Left renal cortex interstitium (tissue), 4 donors: ENCODE measurements at regions not wholly inside any gene's neighbourhood (a gene's known extent, or its start where the extent isn't known, plus 50 kb on each side); places are given as distances from the start of the nearest gene placed in this dataset.
A peak's percentile ranks its signal among the peaks of the same experiment; 100 is the strongest.
"Not testable (repeated sequence)": the region's sequence is repeated elsewhere in the genome, so short reads cannot be mapped to it uniquely, and the experiment has no call there.

Source experiments
- DNase-seq, 4 donors: peaks; one replicate each; pipeline ENCODE4 v3.0.0-alpha.2; 2013; ENCODE audit warnings: low read depth in 4 of 4, low spot score in 2 of 4, missing footprints in 1 of 4

DNA sequence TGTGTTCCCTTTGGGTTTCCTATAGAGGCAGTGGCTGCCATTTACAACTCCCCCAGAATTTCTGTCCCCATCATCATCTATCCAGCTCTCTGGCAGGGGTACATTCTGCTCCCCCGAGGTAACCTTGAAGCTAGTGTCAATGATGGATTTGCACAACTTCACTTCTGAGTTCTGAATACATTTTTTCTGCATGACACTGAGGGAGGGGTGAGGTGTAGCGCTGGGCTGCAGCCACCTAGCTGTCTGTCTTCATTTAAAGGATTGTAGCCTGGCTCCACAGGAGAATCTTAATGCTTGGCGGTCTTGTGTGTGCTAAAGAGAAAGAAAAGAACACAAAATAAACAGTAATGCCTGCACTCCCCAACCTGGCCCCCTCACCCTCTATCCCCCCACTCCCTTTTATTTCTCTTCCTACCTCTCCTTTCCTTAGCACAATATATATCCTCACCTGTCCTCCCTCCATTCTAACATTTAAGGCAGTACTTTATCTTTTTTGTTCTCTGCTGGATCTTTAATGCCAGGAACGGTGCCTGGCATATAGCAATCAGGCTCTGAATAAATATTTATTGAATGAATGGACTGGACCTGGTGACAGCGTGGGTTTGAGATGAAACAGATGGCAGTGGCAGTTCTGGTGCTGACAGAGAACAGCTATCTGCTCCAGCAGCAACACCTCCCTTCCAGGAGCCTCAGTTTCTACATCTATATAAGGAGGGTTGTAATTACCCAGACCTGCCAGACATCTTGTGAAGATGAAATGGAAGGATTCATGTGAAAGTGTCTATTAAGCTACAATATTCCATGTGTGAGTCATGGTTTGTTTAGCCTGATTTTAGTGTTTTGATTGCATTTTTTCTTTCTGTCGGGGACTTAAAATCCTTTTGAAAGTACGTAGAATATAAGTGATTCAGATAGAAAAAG is 163.5 kb upstream of the CDH11 start:
- DNase-seq: no peak

- no peak for DNase-seq
Measured at GRCh38 chr16:65284626-65285025, 162.8 kb upstream of the CDH11 start.

DNA sequence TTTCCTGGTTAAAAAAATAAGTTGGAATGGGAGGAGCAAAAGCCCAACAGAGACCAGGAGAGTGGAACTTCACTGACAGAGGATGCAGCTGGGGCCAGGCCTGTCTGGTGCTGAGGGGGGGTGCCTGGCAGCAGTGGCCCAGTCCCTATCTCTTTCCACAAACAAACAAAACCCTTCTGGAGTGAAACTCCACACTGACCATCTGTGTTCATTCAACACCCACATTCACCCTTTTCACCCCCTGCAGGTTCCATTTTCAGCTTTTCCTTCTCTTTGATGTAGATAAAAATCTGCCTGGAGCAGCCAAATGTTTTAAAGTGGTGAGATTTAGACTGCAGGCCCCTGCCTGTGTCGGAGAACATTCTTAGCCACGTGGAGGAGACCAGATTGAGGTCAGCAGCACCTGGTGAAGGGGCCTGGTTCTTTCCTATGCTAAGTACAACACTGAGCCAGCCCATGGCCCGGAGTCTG is 161.4 kb upstream of the CDH11 start:
- no peak for DNase-seq

GRCh38 chr16:65281586-65281985 is 159.7 kb upstream of the CDH11 start:
- DNase-seq: no peak

DNA sequence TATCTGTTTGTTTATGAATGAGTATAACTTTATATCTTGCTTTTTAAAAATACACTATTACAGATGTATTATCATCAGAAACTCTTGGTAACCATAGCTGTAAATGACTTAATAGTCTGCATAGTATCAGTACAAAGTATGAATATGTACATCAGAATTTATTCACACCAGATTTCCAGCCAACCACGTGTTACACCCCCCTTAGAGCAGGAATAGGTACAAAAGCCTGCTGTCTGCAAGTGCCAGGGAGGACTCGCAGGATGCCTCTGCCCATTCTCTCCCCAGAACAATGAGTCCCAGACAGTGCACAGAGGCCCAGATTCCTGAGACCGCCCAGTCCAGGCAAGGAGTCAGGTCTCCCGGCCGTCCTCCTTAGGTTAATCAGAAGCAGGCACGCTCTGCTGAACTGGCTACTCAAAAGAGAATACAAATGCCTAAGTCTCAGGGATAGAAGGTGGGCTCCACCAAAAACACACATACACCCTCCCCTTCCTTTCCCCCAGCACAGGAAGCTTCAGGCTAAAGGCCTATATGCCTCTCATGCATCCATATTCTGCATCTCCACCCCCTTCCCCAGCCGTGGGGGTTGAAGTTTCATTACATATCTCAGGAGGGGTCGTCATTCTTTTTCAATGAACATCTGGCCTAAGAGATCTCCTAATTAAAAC is 159.1 kb upstream of the CDH11 start:
- no peak for DNase-seq

- DNase-seq: no peak
Measured at GRCh38 chr16:65279576-65279975, 157.7 kb upstream of the CDH11 start.

DNA sequence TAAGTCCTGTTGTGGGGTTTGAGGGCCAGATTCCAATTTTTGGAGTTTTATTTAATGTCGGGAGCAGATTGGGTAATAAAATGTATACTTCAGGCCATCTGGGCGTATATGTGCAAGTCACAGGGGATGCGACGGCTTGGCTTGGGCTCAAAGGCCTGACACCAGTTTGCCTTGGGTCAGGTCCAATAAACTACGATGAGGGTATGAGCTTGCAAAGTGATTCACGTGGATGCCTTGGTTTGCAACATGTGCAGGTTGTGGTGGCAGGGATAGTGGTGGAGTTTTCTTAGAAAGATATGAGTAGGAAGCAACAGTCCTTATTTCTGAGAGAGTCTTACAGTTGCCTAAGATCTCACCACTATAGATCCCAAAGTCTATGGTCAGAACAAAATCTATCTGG is 157.0 kb upstream of the CDH11 start:
- DNase-seq: no peak

DNA sequence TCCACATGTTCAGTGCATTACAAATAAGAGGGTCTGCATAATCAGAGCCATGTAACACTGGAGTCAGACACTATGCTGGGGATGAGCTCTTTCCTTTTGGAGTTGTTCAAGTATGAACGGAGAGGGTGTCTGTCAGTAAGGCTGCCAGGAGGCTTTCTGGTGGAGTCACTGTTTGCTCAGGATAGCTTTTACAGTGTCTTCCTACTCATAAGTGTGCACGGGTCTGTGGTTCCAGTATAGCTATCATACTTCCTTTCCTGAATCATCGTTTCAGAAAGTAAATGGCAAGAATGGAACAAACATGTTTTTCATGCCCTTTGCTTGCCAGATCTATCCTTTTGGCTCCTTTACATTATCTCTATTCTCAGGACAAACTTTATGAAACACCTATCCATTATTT is 152.7 kb upstream of the CDH11 start:
- DNase-seq: no peak

DNA sequence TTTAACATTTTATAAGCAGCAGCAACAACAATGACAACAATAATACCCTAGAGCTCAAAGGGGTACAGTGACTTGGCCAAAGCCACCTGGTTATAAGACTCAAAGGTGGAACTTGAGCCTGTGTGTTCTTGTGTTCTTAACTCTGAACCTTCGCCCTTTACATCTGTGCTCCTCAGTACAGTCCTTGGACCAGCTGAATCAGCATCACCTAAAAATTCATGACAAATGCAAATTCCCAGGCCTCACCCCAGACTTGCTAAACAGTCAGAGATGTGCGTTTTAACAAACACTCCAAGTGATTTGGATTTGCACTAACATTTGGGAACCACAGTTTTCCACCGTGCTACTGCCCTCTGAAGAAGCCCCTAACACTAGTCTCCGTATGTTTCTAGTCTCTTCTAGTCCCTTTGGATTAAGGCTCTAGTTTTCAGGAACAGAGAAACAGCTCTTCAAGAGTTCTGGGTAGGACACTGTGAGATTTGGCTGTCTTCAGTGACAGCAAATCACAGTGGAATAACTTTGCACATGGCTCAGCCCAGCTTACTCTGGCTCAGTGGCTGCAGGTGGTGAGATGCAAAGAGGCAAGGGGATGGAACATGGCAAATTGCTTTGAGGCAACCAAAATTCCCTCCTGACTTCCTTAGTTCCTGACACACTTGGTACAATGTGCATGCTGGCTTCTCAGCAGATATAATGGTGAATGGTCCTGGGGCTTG is 151.0 kb upstream of the CDH11 start:
- DNase-seq: no peak

- DNase-seq: no peak
Measured at GRCh38 chr16:65271996-65272395, 150.1 kb upstream of the CDH11 start.

- no peak for DNase-seq
Measured at GRCh38 chr16:65268331-65268730, 146.5 kb upstream of the CDH11 start.

GRCh38 chr16:65263896-65264295 is 142.0 kb upstream of the CDH11 start:
- DNase-seq: no peak

DNA sequence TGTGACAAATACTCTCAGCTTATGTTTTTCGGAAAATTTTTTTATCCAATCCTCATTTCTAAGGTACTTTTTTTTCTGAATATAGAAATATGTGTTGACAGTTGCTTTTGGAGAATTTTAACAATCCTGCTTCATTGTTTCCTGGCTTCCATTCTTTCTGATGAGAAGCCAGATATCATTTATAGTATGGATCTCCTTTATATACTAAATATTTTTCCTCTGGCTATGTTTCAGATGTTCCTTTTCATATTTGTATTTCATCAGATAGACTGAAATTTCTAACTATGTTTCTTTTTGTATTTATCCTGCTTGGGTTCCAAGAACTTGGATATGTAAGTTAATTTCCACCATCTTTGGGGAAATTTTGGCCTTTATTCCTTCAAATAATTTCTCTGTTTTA is 138.9 kb upstream of the CDH11 start:
- no peak for DNase-seq

GRCh38 chr16:65254144-65254543 is 132.3 kb upstream of the CDH11 start:
- no peak for DNase-seq

DNA sequence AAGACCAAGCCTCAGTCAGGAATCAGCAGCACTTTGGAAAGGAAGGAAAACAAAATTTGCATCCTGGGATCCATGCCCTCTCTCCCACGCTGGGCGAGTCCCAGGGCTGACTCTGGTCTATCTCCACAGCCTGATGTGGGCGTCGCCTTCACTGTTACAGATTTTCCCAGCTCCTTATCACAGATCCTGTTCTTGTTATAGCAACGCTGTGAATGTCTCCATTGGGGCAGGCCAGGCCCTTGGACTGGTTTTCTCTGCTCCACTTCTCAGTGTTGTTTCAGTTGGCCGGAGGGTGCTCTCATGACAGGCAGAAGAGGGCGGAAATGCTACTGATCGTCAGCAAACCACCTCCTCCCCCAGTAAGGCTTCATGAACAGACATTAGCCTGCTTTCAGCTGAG is 127.9 kb upstream of the CDH11 start:
- DNase-seq: peak in 2 of 4 donors; percentile 9 to 13

GRCh38 chr16:65244787-65245186 is 122.9 kb upstream of the CDH11 start:
- DNase-seq: no peak

DNA sequence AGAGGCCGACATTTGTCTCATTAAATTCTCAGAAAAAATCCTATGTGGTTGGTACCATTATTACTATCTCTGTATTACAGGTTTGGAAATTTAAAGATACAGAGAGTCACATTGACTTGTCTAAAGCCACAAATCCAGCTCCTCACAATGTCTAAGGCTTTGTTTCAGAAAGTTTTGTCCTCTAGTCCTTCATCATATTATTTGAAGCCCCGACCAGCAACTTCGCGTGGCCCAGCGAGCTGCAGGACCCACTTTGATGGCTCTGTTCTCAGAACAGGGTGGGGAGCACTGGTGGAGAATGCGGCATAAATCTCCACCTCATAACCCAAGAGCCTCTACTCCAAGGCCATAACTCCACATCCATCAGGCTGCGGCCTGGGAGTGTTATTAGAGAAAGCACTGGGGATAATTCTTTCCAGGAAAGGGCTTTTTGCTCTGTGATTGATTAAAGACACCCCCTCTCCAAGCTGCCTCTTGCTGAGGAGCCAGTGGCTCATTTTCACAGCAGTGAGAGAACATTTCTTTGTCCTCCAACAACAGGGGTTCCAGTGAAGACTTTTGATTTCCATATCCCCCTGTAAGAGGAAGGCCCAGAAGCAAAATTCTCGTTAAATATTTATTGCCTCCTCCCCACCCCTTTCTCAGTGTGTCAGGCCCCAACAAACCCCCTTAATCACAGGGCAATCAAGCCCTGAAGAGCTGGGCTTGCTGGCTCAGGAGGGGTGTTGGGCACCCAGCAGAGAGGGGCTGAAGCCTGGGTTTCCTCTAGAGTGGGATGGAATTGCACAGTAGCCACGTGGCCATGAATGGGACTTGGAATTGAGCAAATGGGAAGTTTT is 113.7 kb upstream of the CDH11 start:
- DNase-seq: no peak

DNA sequence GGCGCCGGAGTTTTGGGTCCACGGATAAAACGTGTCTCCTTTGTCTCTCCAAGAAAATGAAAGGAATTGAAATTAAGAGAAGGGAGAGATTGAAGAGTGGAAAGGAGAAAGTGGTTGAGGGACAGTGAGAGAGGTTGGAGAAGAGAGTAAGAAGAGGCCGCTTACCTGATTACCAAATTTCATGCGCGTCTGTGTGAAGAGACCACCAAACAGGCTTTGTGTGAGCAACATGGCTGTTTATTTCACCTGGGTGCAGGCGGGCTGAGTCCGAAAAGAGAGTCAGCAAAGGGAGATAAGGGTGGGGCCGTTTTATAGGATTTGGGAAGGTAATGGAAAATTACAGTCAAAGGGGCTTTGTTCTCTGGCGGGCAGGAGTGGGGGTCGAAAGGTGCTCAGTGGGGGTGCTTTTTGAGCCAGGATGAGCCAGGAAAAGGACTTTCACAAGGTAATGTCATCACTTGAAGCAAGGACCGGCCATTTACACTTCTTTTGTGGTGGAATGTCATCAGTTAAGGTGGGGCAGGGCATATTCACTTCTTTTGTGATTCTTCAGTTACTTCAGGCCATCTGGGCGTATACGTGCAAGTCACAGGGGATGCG is 113.0 kb upstream of the CDH11 start:
- DNase-seq: not testable (repeated sequence)

DNA sequence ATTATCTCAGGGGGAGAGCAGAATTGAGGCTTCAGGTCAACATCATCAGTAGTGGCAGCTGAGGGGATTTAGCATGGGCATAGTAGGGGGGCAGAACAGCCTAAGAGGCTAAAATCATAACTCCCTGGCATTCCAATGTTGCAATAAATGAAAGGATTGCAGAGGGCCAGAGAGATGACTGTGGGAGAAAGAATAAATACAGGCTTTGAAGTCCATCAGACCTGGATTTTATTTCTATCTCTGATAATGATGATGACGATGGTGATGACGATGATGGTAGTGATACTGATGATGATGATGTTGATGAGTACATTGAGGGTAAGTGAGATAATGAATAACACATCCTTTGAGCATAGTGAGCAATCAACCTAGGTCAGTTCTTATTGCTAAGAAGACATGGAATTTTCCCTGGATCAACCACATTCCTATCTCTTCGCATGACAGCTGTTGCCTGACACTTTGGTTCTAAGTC is 107.4 kb upstream of the CDH11 start:
- no peak for DNase-seq
